ENCODE measurements at regions not wholly inside any gene's neighbourhood (a gene's known extent, or its start where the extent isn't known, plus 50 kb on each side); places are given as distances from the start of the nearest gene placed in this dataset.

- Histone ChIP-seq H3K27me3 (ENCODE audit: insufficient read depth, low read length) (no peaks in the 10 kb centered on the region), H3K4me3 (ENCODE audit: low read length) (no peak overlapping the region), H3K9ac (ENCODE audit: low read depth, low read length) (no peak overlapping the region), H3K4me1 (ENCODE audit: insufficient read depth, low read length) (peaks cover 22% of the 10 kb centered on the region), H3K36me3 (ENCODE audit: insufficient read depth, low read depth, low read length) (no peaks in the 10 kb centered on the region), H3K27ac (ENCODE audit: low read length) (no peak overlapping the region), H3K9me3 (ENCODE audit: insufficient read depth, low read depth, low read length) (no peaks in the 10 kb centered on the region)
Measured at GRCh38 chr3:150299201-150299600, 108.9 kb upstream of the TSC22D2 start.

DNA sequence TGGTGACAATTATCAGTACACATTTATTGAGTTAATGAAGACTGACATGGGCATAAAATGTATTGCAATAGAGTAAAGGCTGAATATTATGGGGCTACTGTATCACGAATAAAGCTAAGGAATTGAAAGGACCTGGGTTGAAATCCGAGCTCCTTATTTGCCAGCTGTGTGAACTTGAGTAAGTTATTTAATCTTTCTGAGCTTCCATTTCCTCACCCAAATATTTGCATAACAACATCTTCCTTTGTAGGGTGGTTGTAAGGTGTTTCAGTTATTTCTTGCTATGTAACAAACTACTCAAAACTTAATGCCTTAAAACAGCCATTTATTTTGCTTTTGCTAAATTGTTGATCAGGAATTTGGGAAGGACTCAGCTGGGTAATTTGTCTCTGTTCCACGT lies 111.1 kb upstream of the TSC22D2 start:
- H3K9me3 ChIP-seq (ENCODE audit: insufficient read depth, low read depth, low read length): no peaks in the 10 kb centered on the region
- H3K4me3 ChIP-seq (ENCODE audit: low read length): no peak overlapping the region
- no peaks in the 10 kb centered on the region for H3K36me3 ChIP-seq (ENCODE audit: insufficient read depth, low read depth, low read length)
- H3K27me3 ChIP-seq (ENCODE audit: insufficient read depth, low read length): no peaks in the 10 kb centered on the region
- no peak overlapping the region for H3K27ac ChIP-seq (ENCODE audit: low read length)
- H3K9ac ChIP-seq (ENCODE audit: low read depth, low read length): no peak overlapping the region
- peaks cover 22% of the 10 kb centered on the region for H3K4me1 ChIP-seq (ENCODE audit: insufficient read depth, low read length)

DNA sequence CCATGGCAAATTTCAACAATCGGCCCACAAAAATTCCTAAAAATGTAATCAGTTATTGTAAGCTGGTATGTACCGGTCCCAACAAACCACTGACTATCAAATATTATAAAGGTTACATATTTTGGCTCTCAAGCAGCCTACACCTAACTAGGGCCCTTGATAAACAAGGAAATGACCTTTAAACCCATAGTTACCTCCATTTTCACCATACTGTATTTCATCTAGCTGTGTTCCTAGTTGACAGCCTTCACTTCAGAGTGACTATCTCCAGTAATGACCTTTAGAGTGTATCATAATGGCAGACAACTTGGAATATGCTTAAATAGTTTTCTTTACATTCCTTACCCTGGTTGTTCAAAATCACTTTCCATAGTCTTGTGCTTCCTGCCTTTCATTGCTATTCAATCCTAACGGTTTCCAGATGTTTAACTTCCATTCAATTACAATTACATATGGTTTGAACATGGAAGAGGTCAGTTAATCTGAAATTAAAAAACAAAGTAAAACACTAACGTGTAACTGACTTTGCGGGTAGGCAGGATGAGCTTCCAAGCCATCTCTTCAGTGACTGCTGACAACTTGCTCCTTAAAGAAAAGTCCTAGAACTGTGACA lies 111.9 kb upstream of the TSC22D2 start:
- no peak overlapping the region for H3K27ac ChIP-seq (ENCODE audit: low read length)

DNA sequence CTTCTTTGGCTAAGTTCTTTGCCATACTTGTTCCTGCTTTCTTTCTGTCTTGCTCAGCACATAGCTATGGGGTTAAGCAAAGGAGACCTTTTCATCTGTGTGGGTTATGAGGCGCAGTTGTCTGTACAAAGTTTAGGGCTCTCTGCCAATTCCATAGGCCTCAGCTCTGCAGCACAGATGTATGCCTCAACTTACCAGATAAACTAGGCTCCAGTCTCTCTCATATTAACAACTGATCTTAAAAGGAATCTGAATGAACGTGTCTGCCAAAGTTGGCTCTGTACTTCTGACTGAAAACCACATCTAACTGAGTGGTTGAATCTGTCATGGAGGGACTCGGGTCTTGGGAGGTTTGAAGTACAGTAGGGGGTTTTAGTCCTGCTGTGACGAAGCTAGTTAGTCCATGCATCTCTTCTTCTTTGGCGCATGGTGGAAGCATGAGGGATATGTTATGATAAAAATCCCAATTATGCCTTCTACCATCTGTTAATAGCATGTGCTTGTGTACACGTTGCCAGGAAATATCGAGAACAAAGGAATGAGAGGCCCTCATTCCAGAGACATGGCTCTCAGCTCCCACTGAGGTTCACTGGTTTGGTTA lies 114.6 kb upstream of the TSC22D2 start:
- no peak overlapping the region for H3K27ac ChIP-seq (ENCODE audit: low read length)
- no peak overlapping the region for H3K4me3 ChIP-seq (ENCODE audit: low read length)
- no peak overlapping the region for H3K9ac ChIP-seq (ENCODE audit: low read depth, low read length)
- H3K4me1 ChIP-seq (ENCODE audit: insufficient read depth, low read length): peaks cover 15% of the 10 kb centered on the region
- no peaks in the 10 kb centered on the region for H3K36me3 ChIP-seq (ENCODE audit: insufficient read depth, low read depth, low read length)
- no peaks in the 10 kb centered on the region for H3K27me3 ChIP-seq (ENCODE audit: insufficient read depth, low read length)
- no peaks in the 10 kb centered on the region for H3K9me3 ChIP-seq (ENCODE audit: insufficient read depth, low read depth, low read length)

More for the DNA sequence above, 111.9 kb upstream of the TSC22D2 start:
- Histone ChIP-seq H3K4me1 (ENCODE audit: insufficient read depth, low read length) (peaks cover 22% of the 10 kb centered on the region), H3K4me3 (ENCODE audit: low read length) (no peak overlapping the region), H3K36me3 (ENCODE audit: insufficient read depth, low read depth, low read length) (no peaks in the 10 kb centered on the region), H3K27me3 (ENCODE audit: insufficient read depth, low read length) (no peaks in the 10 kb centered on the region), H3K9me3 (ENCODE audit: insufficient read depth, low read depth, low read length) (no peaks in the 10 kb centered on the region), H3K9ac (ENCODE audit: low read depth, low read length) (no peak overlapping the region)

DNA sequence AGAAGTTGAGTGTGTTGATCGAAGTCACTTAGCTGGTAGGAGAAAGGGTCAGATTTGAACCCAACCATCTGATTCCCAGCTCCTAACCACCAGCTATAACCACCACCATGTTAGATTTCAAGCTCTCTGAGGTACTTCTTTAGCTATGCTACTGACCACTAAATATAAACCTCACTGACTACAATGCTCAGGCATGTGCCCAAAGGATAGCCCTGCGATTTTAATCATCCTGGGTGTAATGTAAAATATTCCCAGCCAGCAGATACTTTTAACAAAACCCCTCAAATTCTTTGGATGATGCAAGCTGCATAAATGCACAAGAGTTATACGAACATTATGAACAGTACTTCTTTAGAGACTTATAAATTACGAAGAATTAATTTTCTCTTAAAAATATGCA lies 115.2 kb upstream of the TSC22D2 start:
- Histone ChIP-seq H3K27ac (ENCODE audit: low read length) (no peak overlapping the region), H3K27me3 (ENCODE audit: insufficient read depth, low read length) (no peaks in the 10 kb centered on the region), H3K36me3 (ENCODE audit: insufficient read depth, low read depth, low read length) (no peaks in the 10 kb centered on the region), H3K4me1 (ENCODE audit: insufficient read depth, low read length) (peaks cover 15% of the 10 kb centered on the region), H3K9me3 (ENCODE audit: insufficient read depth, low read depth, low read length) (no peaks in the 10 kb centered on the region), H3K9ac (ENCODE audit: low read depth, low read length) (no peak overlapping the region), H3K4me3 (ENCODE audit: low read length) (no peak overlapping the region)

DNA sequence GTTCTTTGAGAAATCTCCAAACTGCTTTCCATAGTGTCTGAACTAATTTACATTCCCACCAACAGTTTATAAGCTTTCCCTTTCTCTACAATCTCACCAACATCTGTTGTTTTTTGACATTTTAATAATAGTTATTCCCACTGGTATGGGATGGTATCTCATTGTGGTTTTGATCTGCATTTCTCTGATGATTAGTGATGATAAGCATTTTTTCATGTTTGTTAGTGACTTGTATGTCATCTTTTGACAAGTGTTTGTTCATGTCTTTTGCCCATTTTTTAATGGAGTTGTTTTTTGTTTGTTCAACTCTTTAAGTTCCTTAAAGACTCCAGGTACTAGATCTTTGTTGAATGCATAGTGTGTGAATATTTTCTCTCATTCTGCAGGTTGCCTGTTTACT lies 116.6 kb upstream of the TSC22D2 start:
- no peaks in the 10 kb centered on the region for H3K27me3 ChIP-seq (ENCODE audit: insufficient read depth, low read length)

GRCh38 chr3:150286390-150287147 lies 121.5 kb upstream of the TSC22D2 start:
- no peaks in the 10 kb centered on the region for H3K36me3 ChIP-seq (ENCODE audit: insufficient read depth, low read depth, low read length)
- no peak overlapping the region for H3K4me3 ChIP-seq (ENCODE audit: low read length)
- H3K9me3 ChIP-seq (ENCODE audit: insufficient read depth, low read depth, low read length): no peaks in the 10 kb centered on the region
- no peak overlapping the region for H3K27ac ChIP-seq (ENCODE audit: low read length)
- no peaks in the 10 kb centered on the region for H3K4me1 ChIP-seq (ENCODE audit: insufficient read depth, low read length)
- no peaks in the 10 kb centered on the region for H3K27me3 ChIP-seq (ENCODE audit: insufficient read depth, low read length)
- no peak overlapping the region for H3K9ac ChIP-seq (ENCODE audit: low read depth, low read length)

More for the DNA sequence above, 116.6 kb upstream of the TSC22D2 start:
- peaks cover 5% of the 10 kb centered on the region for H3K4me1 ChIP-seq (ENCODE audit: insufficient read depth, low read length)
- H3K27ac ChIP-seq (ENCODE audit: low read length): no peak overlapping the region
- H3K9ac ChIP-seq (ENCODE audit: low read depth, low read length): no peak overlapping the region
- H3K9me3 ChIP-seq (ENCODE audit: insufficient read depth, low read depth, low read length): no peaks in the 10 kb centered on the region
- H3K36me3 ChIP-seq (ENCODE audit: insufficient read depth, low read depth, low read length): no peaks in the 10 kb centered on the region
- no peak overlapping the region for H3K4me3 ChIP-seq (ENCODE audit: low read length)

- H3K9me3 ChIP-seq (ENCODE audit: insufficient read depth, low read depth, low read length): no peaks in the 10 kb centered on the region
- H3K4me3 ChIP-seq (ENCODE audit: low read length): no peak overlapping the region
- H3K27ac ChIP-seq (ENCODE audit: low read length): no peak overlapping the region
- no peaks in the 10 kb centered on the region for H3K27me3 ChIP-seq (ENCODE audit: insufficient read depth, low read length)
- no peak overlapping the region for H3K9ac ChIP-seq (ENCODE audit: low read depth, low read length)
- H3K4me1 ChIP-seq (ENCODE audit: insufficient read depth, low read length): no peaks in the 10 kb centered on the region; the same call in 1 of the 2 replicates
- no peaks in the 10 kb centered on the region for H3K36me3 ChIP-seq (ENCODE audit: insufficient read depth, low read depth, low read length)
Measured at GRCh38 chr3:150285601-150286000, 122.5 kb upstream of the TSC22D2 start.

GRCh38 chr3:150278843-150279381 lies 129.2 kb upstream of the TSC22D2 start:
- H3K36me3 ChIP-seq (ENCODE audit: insufficient read depth, low read depth, low read length): no peaks in the 10 kb centered on the region
- H3K27me3 ChIP-seq (ENCODE audit: insufficient read depth, low read length): no peaks in the 10 kb centered on the region
- peaks cover 4% of the 10 kb centered on the region; the same call in 1 of the 2 replicates for H3K4me1 ChIP-seq (ENCODE audit: insufficient read depth, low read length)
- no peak overlapping the region for H3K27ac ChIP-seq (ENCODE audit: low read length)
- H3K9me3 ChIP-seq (ENCODE audit: insufficient read depth, low read depth, low read length): no peaks in the 10 kb centered on the region
- H3K9ac ChIP-seq (ENCODE audit: low read depth, low read length): no peak overlapping the region
- no peak overlapping the region for H3K4me3 ChIP-seq (ENCODE audit: low read length)

DNA sequence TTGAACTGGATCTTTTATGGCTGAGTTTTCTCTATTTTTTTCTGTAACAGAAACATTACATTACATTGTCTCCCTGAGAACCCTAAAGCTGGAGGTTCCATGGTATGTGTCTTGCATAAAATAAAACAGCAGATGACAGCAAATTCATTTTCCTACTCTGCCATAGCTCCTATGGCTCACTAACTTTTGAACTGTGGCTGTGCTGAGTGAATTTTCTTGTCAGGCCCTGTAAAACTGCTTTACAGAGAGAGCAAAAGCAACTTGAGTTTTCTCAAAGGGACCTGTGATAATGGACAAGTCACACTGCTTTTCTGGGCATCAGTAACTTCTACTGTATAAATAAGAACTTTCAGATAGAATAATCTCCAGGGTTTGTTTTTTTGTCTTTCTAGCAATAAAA lies 129.9 kb upstream of the TSC22D2 start:
- H3K27me3 ChIP-seq (ENCODE audit: insufficient read depth, low read length): no peaks in the 10 kb centered on the region
- H3K27ac ChIP-seq (ENCODE audit: low read length): no peak overlapping the region
- no peak overlapping the region for H3K9ac ChIP-seq (ENCODE audit: low read depth, low read length)
- peaks cover 4% of the 10 kb centered on the region; the same call in 1 of the 2 replicates for H3K4me1 ChIP-seq (ENCODE audit: insufficient read depth, low read length)
- no peak overlapping the region for H3K4me3 ChIP-seq (ENCODE audit: low read length)
- H3K36me3 ChIP-seq (ENCODE audit: insufficient read depth, low read depth, low read length): no peaks in the 10 kb centered on the region
- no peaks in the 10 kb centered on the region for H3K9me3 ChIP-seq (ENCODE audit: insufficient read depth, low read depth, low read length)

DNA sequence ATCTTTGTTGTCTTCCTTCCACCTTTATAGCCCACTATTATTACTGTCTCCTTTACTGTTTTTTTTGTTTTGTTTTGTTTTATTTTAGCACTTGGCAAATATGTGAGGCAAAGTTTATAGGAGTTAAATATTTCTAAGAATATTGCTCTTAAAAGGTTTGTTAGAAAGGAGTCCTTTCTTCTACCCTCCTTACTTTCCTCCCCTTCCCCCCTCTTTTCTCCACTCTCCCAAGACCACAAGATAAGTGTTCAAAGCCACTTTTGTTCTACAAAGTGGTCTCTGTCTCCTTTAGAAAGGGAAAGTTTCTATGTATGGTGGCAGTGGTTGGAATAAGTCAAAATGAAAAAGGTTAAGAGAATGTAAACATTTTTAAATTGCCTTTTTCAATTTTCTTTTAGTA lies 130.7 kb upstream of the TSC22D2 start:
- H3K36me3 ChIP-seq (ENCODE audit: insufficient read depth, low read depth, low read length): no peaks in the 10 kb centered on the region
- H3K9me3 ChIP-seq (ENCODE audit: insufficient read depth, low read depth, low read length): no peaks in the 10 kb centered on the region
- H3K27me3 ChIP-seq (ENCODE audit: insufficient read depth, low read length): no peaks in the 10 kb centered on the region
- peaks cover 4% of the 10 kb centered on the region; the same call in 1 of the 2 replicates for H3K4me1 ChIP-seq (ENCODE audit: insufficient read depth, low read length)
- H3K27ac ChIP-seq (ENCODE audit: low read length): no peak overlapping the region
- H3K4me3 ChIP-seq (ENCODE audit: low read length): no peak overlapping the region
- H3K9ac ChIP-seq (ENCODE audit: low read depth, low read length): no peak overlapping the region

Data from iPS-20b (cell line).